Liver (tissue), 8 donors: ENCODE measurements at regions not wholly inside any gene's neighbourhood (a gene's known extent, or its start where the extent isn't known, plus 50 kb on each side); places are given as distances from the start of the nearest gene placed in this dataset.

Experiments used
- DNase-seq: peaks from one replicate; pipeline ENCODE4 v3.0.0-alpha.2; 2017; ENCODE audit warnings: low spot score
- H3K27ac ChIP-seq, 2 donors: one replicate each; pipeline ENCODE4 v1.7.0; 2013; ENCODE audit warnings: inconsistent platforms in 2 of 2, low read length in 2 of 2, control low read depth in 1 of 2, low read depth in 1 of 2, mild to moderate bottlenecking in 1 of 2
- H3K27me3 ChIP-seq, 4 donors: one replicate each; pipeline versions ENCODE4 v1.6.1 to v1.7.0; 2013; ENCODE audit warnings: low read length in 3 of 4, inconsistent platforms in 1 of 4, mild to moderate bottlenecking in 1 of 4, moderate library complexity in 1 of 4; ENCODE audit not compliant: control insufficient read depth in 4 of 4, insufficient read depth in 4 of 4
- H3K36me3 ChIP-seq, 4 donors: one replicate each; pipeline versions ENCODE4 v1.6.1 to v1.7.0; 2013; ENCODE audit warnings: low read length in 3 of 4, mild to moderate bottlenecking in 3 of 4, low read depth in 1 of 4, moderate library complexity in 1 of 4; ENCODE audit not compliant: control insufficient read depth in 4 of 4, insufficient read depth in 3 of 4
- H3K4me1 ChIP-seq, 4 donors: one replicate each; pipeline versions ENCODE4 v1.6.1 to v1.7.0; 2013; ENCODE audit warnings: low read length in 3 of 4, mild to moderate bottlenecking in 3 of 4, moderate library complexity in 1 of 4; ENCODE audit not compliant: control insufficient read depth in 4 of 4, insufficient read depth in 4 of 4
- H3K4me3 ChIP-seq, 3 donors: one replicate each; pipeline versions ENCODE4 v1.6.1 to v1.7.0; 2013; ENCODE audit warnings: low read length in 3 of 3, control low read depth in 1 of 3, low read depth in 1 of 3, mild to moderate bottlenecking in 1 of 3
- H3K9ac ChIP-seq, 2 donors: one replicate each; pipeline ENCODE4 v1.7.0; 2013; ENCODE audit warnings: low read length in 2 of 2, mild to moderate bottlenecking in 2 of 2, moderate library complexity in 2 of 2, control low read depth in 1 of 2, low read depth in 1 of 2
- H3K9me3 ChIP-seq, 4 donors: one replicate each; pipeline versions ENCODE4 v1.6.1 to v1.7.0; 2013; ENCODE audit warnings: low read length in 3 of 4; ENCODE audit not compliant: control insufficient read depth in 4 of 4
- CTCF ChIP-seq: fragments of 150-350 bp; IDR thresholded peaks from 2 replicates; pipeline ENCODE4 v1.5.1; 2017; ENCODE audit warnings: improper control_type of control experiment, low read depth, low read length; ENCODE audit not compliant: missing input control
- EGR1 ChIP-seq, 2 donors: IDR thresholded peaks; 2 replicates each; pipeline ENCODE4 v1.6.1; 2016 to 2018; ENCODE audit warnings: antibody characterized with exemption in 2 of 2, low read depth in 2 of 2
- FOXA1 ChIP-seq: IDR thresholded peaks from 2 replicates; pipeline ENCODE4 v1.6.1; 2016; ENCODE audit warnings: antibody characterized with exemption
- FOXA2 ChIP-seq: IDR thresholded peaks from 2 replicates; pipeline ENCODE4 v1.6.1; 2016; ENCODE audit warnings: antibody characterized with exemption
- HNF4A ChIP-seq, 2 donors: conservative IDR thresholded peaks; 2 replicates each; pipeline ENCODE4 v1.6.1; 2016; ENCODE audit warnings: antibody characterized with exemption in 2 of 2, mild to moderate bottlenecking in 2 of 2
- HNF4G ChIP-seq: IDR thresholded peaks from 2 replicates; pipeline ENCODE4 v1.6.1; 2016; ENCODE audit warnings: antibody characterized with exemption
- JUND ChIP-seq, 2 donors: IDR thresholded peaks; 2 replicates each; pipeline ENCODE4 v1.6.1; 2016; ENCODE audit warnings: antibody characterized with exemption in 2 of 2
- NR2F2 ChIP-seq: IDR thresholded peaks from 2 replicates; pipeline ENCODE4 v1.6.1; 2016; ENCODE audit warnings: antibody characterized with exemption
- RAD21 ChIP-seq, 2 donors: IDR thresholded peaks; 2 replicates each; pipeline ENCODE4 v1.6.1; 2016; ENCODE audit warnings: antibody characterized with exemption in 2 of 2, mild to moderate bottlenecking in 2 of 2
- RXRA ChIP-seq, 2 donors: IDR thresholded peaks; 2 replicates each; pipeline ENCODE4 v1.6.1; 2017 to 2018; ENCODE audit warnings: antibody characterized with exemption in 2 of 2, mild to moderate bottlenecking in 1 of 2
- SP1 ChIP-seq: IDR thresholded peaks from 2 replicates; pipeline ENCODE4 v1.6.1; 2018; ENCODE audit warnings: antibody characterized with exemption, mild to moderate bottlenecking
- YY1 ChIP-seq: IDR thresholded peaks from 2 replicates; pipeline ENCODE4 v1.6.1; 2016; ENCODE audit warnings: antibody characterized with exemption, mild to moderate bottlenecking
- WGBS: extraction: QIAGEN DNeasy Blood & Tissue Kit; methylation state at CpG from one replicate; pipeline ENCODE4 v1.1.7; 2013; 5-methylcytosine and 5-hydroxymethylcytosine counted together
- TF ChIP-seq, protein P1 (sequence below): IDR thresholded peaks from 2 replicates; pipeline ENCODE4 v1.6.1; 2016; ENCODE audit warnings: antibody characterized with exemption
- TF ChIP-seq, protein P2 (sequence below): IDR thresholded peaks from 2 replicates; pipeline ENCODE4 v1.6.1; 2016; ENCODE audit warnings: antibody characterized with exemption
- TF ChIP-seq, protein P3 (sequence below): IDR thresholded peaks from 2 replicates; pipeline ENCODE4 v1.6.1; 2016; ENCODE audit warnings: antibody characterized with exemption, mild to moderate bottlenecking
- donor health status: healthy.
- donor health status: healthy.
- donor health status: healthy.
- donor health status: healthy.
- donor health status: healthy.

GRCh38 chr2:12027136-12027535 is 280.7 kb downstream of the LPIN1 start:
- no peaks in the 10 kb centered on the region for H3K36me3 ChIP-seq
- H3K27me3 ChIP-seq: peaks cover 0 to 2% (median 0%) of the 10 kb centered on the region in 4 donors
- no peak overlapping the region for H3K4me3 ChIP-seq
- no peak for TF ChIP-seq HNF4A (conservative IDR thresholded peaks at IDR 0.05)
- DNase-seq: no peak
- 78% methylated on average over 2 of the region's 2 CpGs for WGBS
- H3K4me1 ChIP-seq: no peaks in the 10 kb centered on the region
- no peaks in the 10 kb centered on the region for H3K9me3 ChIP-seq
- H3K9ac ChIP-seq: no peak overlapping the region
- H3K27ac ChIP-seq: no peak overlapping the region

GRCh38 chr2:12031866-12032265 is 285.4 kb downstream of the LPIN1 start:
- H3K9ac ChIP-seq: no peak overlapping the region
- H3K27me3 ChIP-seq: peaks cover 0 to 2% (median 0%) of the 10 kb centered on the region in 4 donors
- H3K4me3 ChIP-seq: no peak overlapping the region
- TF ChIP-seq SP1 (no peak), RXRA (IDR thresholded peaks at IDR 0.05) (no peak), YY1 (no peak), CTCF (no peak), RAD21 (IDR thresholded peaks at IDR 0.05) (no peak), FOXA1 (no peak), FOXA2 (no peak), EGR1 (IDR thresholded peaks at IDR 0.05; ENCODE audit: low read depth in 2 of 2) (no peak), HNF4G (no peak), NR2F2 (no peak), HNF4A (conservative IDR thresholded peaks at IDR 0.05) (no peak)
- TF ChIP-seq, protein P1, sequence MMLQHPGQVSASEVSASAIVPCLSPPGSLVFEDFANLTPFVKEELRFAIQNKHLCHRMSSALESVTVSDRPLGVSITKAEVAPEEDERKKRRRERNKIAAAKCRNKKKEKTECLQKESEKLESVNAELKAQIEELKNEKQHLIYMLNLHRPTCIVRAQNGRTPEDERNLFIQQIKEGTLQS: no peak
- TF ChIP-seq, protein P2, sequence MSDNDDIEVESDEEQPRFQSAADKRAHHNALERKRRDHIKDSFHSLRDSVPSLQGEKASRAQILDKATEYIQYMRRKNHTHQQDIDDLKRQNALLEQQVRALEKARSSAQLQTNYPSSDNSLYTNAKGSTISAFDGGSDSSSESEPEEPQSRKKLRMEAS: no peak
- TF ChIP-seq, protein P3, sequence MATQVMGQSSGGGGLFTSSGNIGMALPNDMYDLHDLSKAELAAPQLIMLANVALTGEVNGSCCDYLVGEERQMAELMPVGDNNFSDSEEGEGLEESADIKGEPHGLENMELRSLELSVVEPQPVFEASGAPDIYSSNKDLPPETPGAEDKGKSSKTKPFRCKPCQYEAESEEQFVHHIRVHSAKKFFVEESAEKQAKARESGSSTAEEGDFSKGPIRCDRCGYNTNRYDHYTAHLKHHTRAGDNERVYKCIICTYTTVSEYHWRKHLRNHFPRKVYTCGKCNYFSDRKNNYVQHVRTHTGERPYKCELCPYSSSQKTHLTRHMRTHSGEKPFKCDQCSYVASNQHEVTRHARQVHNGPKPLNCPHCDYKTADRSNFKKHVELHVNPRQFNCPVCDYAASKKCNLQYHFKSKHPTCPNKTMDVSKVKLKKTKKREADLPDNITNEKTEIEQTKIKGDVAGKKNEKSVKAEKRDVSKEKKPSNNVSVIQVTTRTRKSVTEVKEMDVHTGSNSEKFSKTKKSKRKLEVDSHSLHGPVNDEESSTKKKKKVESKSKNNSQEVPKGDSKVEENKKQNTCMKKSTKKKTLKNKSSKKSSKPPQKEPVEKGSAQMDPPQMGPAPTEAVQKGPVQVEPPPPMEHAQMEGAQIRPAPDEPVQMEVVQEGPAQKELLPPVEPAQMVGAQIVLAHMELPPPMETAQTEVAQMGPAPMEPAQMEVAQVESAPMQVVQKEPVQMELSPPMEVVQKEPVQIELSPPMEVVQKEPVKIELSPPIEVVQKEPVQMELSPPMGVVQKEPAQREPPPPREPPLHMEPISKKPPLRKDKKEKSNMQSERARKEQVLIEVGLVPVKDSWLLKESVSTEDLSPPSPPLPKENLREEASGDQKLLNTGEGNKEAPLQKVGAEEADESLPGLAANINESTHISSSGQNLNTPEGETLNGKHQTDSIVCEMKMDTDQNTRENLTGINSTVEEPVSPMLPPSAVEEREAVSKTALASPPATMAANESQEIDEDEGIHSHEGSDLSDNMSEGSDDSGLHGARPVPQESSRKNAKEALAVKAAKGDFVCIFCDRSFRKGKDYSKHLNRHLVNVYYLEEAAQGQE: no peak
- no peaks in the 10 kb centered on the region for H3K36me3 ChIP-seq
- no peaks in the 10 kb centered on the region for H3K4me1 ChIP-seq
- 68% methylated on average over 4 of the region's 4 CpGs for WGBS
- no peak overlapping the region for H3K27ac ChIP-seq
- no peaks in the 10 kb centered on the region for H3K9me3 ChIP-seq
- no peak for DNase-seq

DNA sequence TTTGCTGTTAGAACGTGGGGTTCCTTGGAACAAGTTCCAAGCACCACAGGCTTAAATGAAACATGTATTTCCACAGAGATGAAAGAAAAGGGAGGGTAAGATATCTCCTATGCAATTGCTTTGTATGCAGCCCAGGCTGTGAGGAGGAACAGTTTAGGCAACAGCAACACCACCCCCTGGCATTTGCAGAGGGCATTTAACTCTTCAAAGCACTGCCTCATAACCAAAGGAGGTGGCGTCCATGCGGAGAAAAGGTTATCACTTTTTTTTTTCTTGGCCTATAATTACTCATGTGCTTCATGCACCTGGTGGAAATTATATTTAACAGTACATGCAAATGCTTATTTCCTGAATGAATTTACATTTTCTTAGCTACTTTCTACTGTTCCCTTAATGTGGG is 286.0 kb downstream of the LPIN1 start:
- WGBS: 76% methylated on average over 3 of the region's 3 CpGs

More for the DNA sequence above, 286.0 kb downstream of the LPIN1 start:
- TF ChIP-seq, protein P1: no peak
- TF ChIP-seq, protein P3: no peak
- TF ChIP-seq JUND (IDR thresholded peaks at IDR 0.05) (no peak), NR2F2 (no peak), RXRA (IDR thresholded peaks at IDR 0.05) (no peak)
- Histone ChIP-seq H3K9ac (no peak overlapping the region), H3K27me3 (no peaks in the 10 kb centered on the region), H3K9me3 (no peaks in the 10 kb centered on the region), H3K4me1 (no peaks in the 10 kb centered on the region), H3K27ac (no peak overlapping the region), H3K4me3 (no peak overlapping the region), H3K36me3 (no peaks in the 10 kb centered on the region)
- no peak for DNase-seq
